Thyroid gland (tissue), 4 donors: ENCODE measurements at regions not wholly inside any gene's neighbourhood (a gene's known extent, or its start where the extent isn't known, plus 50 kb on each side); places are given as distances from the start of the nearest gene placed in this dataset.

ENCODE experiments used
- POLR2A ChIP-seq, 2 donors: fragments of 450-650 bp; IDR thresholded peaks; one replicate each; pipeline ENCODE4 v1.6.1; 2017; ENCODE audit warnings: antibody characterized with exemption in 2 of 2, mild to moderate bottlenecking in 2 of 2, moderate library complexity in 1 of 2
- TF ChIP-seq, protein P1 (sequence below), 6 experiments: fragments of 200-600 bp in 3 of 6; fragments of 450-650 bp in 3 of 6; sonication (generic) in 3 of 6; IDR thresholded peaks; one replicate each; pipeline ENCODE4 v1.5.1; 2016 to 2019; ENCODE audit warnings: antibody characterized with exemption in 6 of 6, mild to moderate bottlenecking in 2 of 6, inconsistent platforms in 1 of 6, moderate library complexity in 1 of 6

DNA sequence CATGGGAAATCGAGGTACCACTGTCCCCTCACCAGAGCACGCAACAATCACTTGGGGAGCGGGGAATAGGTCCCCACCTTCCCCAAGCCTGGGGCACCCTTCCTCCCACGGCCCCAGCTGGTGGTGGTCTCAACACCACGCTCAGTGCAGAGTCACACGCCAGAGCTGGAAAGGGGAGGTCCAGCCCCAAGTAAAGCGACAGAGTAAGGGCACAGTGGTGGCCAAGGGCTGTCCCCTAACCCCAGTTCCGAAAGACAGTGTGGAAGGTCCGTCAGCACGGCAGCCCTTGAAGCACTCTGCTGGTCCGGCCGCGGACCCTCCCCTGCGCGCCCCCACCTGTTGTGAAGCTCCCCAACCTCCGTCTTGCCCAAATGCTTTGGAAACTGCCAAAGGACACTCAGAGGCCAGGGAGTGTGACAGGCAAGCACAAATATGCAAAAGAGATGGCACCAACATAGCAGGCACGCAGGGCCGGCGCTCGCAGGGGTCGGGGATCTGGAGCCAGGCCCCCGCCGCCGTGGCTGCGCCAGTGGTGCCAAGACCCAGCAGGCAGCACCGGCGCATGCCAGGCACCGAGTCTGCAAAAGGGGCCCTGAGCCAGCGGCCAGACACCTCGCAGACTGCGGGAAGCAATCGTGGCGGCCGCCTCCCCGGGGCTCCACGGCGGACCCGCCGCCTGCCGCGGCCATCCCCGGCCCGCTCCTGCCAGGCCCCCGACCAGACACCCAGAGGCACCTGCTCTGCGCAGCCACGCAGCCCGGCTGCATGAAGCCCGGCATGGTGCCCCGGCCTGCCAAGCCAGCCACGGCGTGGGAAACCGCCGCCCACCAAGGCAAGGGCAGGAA is 51.6 kb upstream of the SRRM3 start:
- TF ChIP-seq, protein P1, sequence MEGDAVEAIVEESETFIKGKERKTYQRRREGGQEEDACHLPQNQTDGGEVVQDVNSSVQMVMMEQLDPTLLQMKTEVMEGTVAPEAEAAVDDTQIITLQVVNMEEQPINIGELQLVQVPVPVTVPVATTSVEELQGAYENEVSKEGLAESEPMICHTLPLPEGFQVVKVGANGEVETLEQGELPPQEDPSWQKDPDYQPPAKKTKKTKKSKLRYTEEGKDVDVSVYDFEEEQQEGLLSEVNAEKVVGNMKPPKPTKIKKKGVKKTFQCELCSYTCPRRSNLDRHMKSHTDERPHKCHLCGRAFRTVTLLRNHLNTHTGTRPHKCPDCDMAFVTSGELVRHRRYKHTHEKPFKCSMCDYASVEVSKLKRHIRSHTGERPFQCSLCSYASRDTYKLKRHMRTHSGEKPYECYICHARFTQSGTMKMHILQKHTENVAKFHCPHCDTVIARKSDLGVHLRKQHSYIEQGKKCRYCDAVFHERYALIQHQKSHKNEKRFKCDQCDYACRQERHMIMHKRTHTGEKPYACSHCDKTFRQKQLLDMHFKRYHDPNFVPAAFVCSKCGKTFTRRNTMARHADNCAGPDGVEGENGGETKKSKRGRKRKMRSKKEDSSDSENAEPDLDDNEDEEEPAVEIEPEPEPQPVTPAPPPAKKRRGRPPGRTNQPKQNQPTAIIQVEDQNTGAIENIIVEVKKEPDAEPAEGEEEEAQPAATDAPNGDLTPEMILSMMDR (IDR thresholded peaks at IDR 0.05) = no peak
- no peak for TF ChIP-seq POLR2A (IDR thresholded peaks at IDR 0.05)
